GM18909 (cell line): ENCODE measurements at regions not wholly inside any gene's neighbourhood (a gene's known extent, or its start where the extent isn't known, plus 50 kb on each side); places are given as distances from the start of the nearest gene placed in this dataset.

Experiments used
- ATAC-seq: cut with Tn5 transposase; IDR thresholded peaks from one replicate; pipeline ENCODE4 v1.9.1; 2021; ENCODE audit warnings: mild to moderate bottlenecking; ENCODE audit not compliant: unreplicated experiment, poor library complexity

DNA sequence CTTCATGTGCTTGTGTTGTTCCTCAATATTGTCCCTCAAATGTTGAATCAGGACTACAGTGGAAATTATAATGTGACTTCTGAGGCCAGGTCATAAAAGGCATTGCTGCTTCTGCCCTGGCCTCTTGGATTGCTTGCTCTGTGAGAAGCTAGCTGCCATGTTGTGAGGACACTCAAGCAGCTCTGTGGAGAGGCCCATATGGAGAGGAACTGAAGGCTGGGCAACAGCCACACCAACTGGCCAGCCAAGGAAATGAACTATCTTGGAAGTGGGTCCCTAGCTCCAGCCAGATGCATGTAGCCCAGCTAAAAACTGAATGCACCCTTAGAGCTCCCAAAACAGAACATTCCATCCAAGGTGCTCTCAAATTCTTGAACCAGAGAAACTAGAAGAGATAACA is 282.6 kb downstream of the BMP7 start:
- ATAC-seq, result no peak

DNA sequence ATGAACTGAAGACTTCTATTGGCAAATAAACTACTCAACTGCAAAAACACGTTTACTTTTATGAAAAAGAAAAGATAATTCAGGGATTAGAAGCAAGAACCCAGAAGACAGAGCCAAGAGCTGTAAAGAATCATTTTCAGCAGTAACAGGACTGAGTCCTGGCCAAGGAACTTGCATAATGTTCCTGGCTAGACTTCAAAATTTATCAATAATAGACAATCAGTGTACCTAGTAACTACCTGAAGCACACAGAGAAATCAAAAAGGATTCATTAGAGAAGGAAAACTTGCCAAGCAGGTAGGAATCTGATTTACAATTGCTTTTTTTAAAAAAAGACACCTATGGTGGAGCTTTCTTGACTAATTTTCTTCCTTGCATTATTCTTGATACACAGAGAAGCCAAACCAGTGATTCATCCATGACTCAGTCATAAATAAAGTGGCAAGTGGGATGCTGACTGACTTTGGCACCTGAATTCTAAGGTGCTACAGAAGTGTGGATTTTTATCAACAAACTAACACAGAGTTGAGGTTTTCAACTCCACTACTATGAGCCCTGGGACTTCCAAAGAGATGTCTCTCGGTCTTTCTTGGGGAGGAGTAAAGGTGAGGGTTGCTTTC is 281.3 kb downstream of the BMP7 start:
- no peak for ATAC-seq

DNA sequence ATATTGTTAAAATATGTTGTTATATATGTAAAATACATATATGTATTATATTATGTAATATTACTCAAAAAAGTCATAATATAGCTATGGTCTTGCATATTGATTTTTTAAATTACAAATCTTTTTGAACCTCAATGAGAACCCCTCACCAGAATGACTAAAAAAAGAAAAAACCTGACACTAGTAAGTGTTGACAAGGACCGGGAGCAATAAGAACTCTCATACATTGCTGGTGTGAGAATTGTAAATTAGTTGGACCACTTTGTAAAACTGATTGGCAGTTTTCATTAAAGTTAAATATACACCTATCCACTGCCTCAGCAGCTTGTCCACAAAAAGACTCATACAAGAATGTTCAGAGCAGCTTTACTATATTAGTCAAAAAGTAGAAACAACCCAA is 280.0 kb downstream of the BMP7 start:
- no peak for ATAC-seq

DNA sequence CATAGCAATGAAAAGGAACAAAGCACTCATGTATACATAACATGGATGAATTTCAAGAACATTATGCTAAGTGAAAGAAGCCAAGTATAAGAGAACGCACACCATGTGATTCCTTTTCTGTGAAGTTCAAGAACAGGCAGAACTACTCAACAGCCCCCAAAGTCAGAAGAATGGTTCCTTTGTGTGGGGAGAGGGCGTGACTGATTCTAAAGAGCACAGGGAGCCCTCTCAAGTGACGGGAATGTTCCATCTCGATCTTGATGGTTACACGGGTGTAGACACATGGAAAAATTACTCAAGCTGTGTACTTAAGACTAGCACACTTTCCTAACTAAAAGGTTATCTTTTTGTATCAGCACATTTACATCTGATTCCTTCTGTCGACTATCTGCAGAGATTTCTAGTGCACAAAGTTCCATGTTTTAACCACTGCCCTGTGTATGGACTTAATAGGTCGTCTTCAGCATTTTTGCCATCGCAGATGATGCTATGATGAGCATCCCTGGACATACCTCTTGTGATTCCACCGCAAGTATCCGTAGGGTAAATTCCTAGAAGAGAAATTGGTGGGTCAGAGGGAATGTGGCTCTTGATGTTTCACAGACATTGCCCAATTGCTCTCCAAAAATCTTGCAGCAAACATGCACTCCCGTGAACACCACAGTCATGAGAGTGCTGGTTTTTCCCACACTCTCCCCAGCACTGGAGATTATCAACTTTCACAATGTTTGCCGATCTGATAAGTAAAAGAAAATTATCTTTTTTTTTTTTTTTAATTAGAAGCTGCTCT is 279.3 kb downstream of the BMP7 start:
- ATAC-seq, result no peak

DNA sequence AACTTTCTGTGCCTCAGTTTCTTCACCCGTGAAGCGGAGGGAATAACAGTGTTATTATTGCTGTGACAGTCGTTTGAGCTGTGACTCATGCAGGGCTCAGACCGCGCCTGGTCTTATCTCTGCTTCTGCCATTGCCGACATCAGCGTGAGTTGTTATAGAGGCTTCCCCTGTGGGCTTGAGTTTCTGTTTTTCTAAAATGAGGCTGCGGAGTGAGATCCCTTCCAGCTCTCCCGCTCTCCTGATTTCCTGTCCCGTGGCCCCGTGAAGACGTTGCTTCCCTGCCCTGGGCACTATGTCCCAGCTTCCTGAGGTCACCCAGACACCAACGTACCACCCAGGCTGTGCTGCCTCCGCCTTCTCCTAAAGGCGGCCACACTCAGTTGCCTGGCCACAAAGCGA is 278.5 kb downstream of the BMP7 start:
- no peak for ATAC-seq

DNA sequence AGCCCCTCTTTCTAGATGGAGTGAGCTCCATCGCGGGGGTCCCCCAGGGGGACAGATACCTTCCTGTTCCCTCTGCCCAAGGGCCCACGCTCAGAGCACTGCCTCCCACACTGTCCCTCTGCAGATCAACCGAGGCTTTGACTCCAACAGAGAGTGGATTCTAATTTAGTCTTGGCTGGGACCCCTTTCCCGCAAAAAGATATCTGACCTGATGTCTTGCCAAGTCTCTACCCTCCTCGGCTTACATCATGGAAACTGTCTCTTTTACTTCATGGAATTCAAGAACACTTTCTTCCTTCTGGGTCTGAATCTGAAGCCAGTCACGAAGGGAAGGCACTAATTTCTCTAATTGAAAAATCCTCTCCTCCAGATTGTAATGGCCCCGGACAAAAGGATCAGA is 278.0 kb downstream of the BMP7 start:
- no peak for ATAC-seq

DNA sequence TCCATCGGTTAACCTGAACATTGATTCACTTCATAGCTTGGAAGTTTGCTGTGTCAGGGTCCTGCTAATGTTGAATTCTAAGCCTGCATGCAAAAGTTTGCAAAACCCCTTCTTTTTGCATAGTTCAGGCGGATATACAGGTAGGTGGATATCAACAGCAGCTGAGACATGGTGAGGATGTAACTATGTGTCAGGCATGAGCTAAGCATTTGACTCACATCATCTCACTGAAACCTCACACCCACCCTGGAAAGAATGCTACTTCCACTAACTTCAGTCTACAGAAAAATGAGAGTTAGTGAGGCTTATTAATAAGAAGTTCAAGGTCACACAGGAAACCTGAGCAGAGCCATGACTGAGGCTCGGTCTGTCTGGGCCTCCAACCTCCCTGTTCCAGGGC is 276.9 kb downstream of the BMP7 start:
- ATAC-seq, result no peak

DNA sequence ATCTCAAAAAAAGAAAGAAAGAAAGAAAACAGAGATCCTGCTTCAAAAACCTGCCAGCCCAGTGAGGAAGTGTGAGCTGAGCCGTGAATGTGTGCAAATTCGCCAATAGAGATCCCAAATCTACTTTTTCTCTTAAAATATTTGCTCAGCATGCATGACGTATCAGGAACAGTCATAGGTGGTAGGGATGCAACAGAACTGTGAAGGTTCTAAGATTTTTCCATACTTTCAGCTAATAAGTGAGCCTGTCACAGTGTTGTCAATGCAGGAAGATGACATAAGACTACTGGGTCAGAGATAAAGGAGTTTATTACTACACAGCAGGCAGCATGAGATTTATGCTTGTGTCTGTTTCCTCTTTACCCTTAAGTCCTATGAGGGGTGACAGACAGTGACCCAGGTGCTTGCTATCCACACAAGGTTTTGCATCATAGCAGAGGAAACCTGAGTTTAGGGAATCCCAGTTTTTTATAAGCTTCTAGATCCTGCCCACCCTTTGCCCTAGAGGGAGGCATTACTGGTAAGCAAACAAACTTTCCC is 273.4 kb downstream of the BMP7 start:
- ATAC-seq, result no peak

DNA sequence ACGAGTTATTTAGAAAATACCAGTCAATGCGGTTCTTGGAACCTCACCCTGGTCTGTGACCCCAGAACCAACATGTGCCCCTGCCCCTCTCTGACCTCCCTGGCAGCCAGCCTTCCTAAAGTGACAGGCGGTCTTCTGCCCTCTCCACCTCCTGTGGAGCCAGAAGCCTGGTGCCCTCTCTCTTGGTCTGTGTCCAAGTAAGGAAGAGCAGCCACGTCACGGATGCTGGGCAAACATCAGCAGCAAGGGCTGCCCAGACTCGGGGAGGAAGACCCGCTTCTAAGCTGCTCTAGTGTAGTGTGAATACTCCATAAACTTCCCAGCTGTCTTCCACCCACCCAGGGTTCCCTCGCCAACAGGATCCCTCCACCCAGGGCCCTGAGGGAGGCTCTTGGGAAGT is 272.4 kb downstream of the BMP7 start:
- ATAC-seq, result no peak

DNA sequence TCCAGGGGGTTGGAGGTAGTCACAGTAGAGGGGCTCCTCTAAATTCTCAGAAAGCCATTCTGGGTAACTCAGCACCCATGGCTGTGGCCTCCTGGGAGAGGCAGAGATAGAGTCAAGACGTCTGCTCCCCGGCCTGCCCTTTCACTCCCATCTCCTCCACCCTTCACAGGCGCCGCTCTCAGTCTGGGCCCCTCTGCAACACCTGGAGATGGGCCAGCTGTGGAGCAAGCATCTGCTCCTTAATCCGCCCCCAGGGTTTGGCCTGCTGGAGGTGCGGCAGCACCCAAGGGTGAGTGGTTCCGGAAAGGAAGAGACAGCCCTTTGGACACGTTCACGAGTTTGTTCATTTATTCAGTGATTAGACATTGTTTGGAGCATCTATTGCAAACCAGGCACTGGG is 271.3 kb downstream of the BMP7 start:
- ATAC-seq, result no peak

DNA sequence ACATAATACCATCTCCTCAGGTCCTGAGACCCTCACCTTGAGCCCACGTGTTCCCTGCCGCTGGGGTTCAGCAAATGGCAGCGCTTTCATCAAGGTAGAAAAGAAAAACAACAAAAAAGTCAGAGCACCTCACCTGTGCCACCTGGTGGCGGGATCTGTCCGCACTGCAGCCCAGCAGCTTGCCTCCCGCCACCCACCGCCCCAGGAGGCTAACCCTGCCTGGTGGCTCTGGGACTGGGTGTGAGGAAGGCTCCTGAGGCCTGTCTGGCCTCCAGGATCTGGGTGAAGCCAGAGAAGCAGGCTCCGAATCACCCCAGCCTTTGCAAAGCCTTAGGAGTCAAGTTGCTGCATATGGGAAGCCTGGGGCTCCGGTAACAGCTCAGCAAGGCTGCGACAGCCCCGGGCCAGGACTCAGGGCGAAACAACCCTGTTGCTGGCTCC is 270.8 kb downstream of the BMP7 start:
- no peak for ATAC-seq

DNA sequence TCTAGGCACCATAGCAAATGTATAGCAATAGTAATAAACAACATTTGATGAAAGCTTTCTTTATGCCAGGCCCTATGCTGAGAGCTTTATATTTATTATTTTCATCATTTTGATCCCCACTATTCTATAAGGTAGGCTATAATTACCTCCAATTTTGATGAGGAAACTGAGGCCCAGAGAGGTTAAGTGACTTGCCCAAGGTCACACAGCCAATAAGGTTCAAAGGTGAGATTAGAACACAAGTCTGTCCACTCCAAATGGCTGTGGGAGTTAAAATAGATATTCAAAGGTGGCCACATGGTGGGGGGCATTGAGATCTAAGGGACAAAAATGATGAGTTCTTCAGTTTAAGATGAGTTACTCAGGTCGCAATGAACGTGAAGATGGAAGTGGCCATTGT is 269.9 kb downstream of the BMP7 start:
- ATAC-seq, result no peak

DNA sequence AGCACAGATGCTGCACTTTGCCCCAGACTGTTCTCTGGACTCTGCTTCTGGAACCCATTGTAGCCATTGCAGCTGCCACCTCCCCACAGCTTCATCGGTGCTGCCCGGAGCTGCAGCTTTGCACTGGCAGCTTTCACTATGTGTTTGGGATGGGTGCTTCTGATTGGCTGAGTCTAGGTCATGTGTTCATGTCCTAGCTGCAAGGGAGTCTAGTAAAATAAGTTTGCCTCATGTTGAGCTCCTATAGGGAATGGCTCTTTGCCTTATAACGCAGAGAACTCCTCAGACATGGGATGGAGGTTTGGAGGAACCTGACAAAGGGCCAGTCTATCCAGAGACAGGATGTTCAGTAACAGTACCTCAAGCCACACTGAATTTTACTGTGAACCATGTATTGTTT is 268.0 kb downstream of the BMP7 start:
- no peak for ATAC-seq

DNA sequence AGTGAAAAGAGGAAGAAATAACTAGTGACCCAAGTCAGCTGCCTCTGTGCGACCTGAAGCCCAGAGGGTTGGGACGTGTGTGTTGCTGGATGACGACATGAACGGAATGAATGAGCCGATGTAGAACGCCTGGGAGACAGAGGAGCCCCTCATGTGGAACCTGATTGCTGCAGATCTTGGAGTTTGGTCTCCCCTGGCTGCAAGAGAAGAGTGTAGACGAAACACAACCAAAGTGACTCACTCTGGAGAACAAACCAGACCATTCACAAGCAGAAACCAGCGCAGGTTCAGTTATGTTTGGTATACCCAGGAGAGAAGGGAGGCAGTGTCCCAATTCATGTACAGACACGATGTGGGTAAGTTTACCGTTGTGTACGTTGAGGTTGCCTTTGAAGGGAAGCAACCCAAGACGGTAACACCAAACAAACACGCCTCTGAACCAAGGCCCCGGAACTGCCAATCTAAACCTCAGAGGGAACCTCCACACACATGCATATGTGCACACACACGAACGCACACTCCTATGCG is 265.9 kb downstream of the BMP7 start:
- no peak for ATAC-seq

DNA sequence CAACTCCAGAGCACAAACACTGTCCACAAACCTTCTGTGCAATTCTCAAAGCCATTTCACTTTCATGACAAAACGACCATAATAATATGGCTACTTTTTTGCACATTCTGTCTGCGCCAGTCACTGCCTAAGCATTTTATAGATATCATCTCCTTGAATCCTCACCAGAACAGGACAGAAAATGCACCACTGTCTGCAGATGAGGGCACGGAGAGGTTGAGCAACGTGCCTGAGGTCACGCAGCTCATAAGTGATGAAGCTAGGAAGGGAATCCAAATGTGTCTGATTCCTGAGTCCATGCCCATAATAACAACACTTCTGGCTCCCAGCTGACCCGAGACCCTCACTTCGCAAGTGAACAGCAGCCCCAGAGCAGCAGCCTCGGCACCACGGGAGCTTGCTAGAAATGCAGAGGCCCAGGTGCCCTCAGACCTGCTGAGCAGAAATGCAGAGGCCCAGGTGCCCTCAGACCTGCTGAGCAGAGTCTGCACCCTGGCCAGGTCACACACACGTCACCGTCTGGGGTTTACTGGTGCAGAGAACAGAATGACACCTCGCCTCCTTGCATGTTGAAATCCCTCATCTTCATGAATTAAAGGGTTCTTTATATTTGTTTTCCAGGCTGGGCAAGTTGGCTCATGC is 265.2 kb downstream of the BMP7 start:
- no peak for ATAC-seq

DNA sequence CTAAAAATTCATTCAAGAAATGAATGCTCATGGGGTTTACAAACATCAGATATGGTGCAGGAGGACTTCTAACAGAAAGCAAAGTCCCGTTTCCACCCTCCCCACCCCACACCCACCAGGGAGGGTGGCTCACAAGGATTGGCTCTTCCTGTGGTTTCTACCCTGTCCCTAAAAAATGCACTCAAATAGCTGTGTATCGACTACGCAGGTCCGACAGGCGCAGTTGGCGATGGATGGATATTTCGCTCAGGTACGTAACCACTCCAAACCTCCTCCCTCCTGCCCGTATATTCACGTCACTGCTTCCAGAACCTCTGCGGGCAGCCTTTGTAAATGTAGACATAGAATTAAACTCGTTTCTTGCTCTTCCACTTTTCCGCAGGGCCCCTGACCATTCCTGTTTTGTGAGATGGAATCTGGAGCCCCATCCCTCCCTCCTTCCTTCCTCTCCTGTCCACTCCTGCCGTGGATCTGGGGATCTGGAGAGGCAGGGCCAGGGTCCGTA is 264.3 kb downstream of the BMP7 start:
- no peak for ATAC-seq

DNA sequence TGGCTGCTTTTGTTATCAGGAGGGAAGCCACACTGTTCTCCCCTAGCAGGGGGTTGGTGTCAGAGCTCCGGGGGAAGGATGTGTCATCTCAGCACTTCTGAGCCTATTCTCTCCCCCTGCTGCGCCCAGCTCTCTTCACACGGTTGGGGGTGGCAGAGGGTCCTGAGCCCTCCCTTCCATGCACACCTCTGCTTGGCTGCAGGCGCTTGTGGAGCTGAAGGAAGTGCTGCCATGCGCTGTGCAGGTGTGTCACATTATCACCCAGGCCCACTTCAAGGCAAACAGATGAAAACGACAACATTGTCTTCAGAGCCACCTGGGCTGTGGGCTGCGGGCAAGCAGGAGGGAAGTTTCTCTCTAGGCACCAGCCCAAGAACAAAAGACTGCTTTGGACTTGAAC is 263.4 kb downstream of the BMP7 start:
- ATAC-seq, result no peak

DNA sequence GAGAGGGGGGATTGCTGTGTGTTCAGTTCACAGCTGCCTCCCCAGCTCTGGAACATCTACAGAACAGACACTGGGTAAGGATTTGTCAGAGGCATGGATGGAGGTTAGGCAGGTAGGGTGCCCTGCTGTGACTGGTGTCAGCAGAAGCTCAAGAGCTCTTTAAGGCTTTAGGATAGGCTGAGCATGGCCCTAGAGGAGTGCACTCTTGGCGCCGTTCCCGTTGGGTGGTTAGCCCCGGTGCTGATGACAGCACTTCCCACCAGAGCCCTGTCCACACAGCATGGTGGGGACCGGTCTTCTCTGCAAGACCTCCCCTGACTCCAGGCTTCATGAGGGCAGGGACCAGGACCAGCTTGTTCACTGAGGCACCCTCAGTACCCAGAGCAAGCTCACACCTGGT is 262.0 kb downstream of the BMP7 start:
- no peak for ATAC-seq

DNA sequence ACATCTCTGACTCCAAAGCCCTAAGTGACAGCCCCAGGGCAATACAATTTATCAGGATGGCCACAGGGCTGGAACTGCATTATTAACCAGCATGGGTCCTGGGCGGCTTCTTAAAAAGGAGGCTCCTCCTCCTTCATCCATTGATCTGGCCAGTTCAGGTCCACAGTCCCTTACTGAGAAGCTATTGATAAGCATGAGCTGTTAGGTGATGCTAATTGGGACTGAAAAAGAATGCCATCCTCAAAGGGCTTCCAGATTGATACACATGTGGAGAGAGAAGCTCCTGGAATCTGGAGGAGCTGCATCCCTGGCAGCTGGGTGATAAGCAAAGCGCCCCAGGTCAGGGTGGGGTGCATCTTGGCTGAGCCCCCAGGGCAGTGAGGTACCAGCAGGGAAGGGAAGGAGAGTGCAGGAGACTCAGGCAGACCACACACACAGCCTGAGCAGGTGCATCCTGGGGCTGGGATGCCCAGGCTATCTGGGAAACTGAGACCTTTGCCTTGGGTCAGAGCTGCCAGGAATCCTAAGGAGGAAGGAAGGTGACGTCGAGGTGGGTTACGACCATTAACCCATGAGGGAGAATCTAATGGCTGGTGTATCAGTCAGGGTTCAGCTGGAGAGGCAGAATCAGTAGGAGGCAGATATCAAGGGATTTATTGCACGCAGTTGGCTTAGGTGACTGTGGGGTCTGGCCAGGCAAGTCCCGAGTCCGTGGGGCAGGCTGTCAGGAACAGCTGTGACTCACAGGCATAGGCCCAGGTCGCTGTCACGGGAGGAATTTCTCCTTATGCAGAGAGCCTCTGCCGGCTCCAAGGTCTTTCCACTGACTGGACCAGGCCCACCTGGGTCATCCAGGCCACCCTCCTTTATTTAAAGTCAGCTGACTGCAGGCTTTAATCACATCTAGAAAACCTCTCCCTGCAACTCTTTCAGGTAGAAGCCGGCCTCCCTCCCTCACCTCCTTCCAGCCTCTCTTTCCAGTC is 261.2 kb downstream of the BMP7 start:
- ATAC-seq, result no peak
